ENCODE measurements at regions not wholly inside any gene's neighbourhood (a gene's known extent, or its start where the extent isn't known, plus 50 kb on each side); places are given as distances from the start of the nearest gene placed in this dataset.
A peak's percentile ranks its signal among the peaks of the same experiment; 100 is the strongest.

DNA sequence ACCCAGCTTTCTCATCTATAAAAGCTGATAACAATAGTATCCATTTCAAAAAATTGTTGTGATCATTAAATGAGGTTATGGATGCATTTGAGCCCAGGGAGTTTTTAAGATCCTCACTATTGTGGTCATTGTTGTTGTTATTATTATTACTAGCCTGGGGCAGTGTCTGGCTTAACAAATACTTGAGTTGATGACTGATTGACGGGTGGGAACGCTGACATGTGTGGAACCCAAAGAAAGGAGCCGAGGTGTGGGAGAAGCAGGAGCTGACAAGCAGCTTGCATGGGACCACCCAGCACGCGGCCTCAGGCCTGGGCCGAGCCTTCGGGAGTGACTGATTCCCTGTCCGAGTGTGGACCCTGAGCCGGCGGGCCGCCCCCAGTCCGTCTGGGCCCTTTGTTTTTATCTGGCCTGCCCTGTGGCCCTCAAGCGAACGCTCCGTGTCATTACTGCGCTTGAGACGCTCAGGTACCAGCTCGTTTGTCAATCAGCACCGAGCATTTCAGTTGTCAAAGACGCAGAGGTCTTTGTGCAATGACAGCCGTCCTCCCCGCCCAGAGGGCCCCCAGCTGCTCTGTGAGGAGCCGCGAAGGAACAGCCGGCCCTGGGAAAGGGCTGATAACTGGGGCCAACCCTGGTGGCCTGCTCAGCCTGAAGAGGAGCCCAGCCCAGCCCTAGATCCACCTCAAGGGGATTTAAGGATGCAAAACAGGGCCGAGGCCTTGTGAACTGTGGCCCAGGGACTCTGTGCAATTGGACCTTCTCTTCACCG is 132.9 kb upstream of the FOXF1 start:
- no peak for DNase-seq

DNA sequence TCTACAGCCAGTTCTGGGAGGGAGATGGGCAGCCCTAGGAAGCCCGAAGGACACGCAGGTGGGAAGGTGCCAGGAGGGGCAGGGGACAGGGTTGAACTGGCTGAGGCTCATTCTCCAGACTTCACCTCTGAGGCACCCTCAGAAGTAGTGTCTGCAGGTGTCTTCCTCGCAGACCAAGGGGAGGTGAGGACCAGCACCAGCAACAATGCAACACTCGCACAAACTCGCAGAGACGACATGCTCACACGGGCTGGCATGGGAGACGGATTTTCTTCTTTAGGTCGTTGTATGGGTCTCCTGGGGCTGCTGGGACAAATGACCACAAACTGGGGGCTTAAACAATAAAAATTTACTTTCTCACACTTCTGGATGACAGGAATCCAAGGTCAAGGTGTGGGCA is 132.2 kb upstream of the FOXF1 start:
- DNase-seq, result no peak

DNA sequence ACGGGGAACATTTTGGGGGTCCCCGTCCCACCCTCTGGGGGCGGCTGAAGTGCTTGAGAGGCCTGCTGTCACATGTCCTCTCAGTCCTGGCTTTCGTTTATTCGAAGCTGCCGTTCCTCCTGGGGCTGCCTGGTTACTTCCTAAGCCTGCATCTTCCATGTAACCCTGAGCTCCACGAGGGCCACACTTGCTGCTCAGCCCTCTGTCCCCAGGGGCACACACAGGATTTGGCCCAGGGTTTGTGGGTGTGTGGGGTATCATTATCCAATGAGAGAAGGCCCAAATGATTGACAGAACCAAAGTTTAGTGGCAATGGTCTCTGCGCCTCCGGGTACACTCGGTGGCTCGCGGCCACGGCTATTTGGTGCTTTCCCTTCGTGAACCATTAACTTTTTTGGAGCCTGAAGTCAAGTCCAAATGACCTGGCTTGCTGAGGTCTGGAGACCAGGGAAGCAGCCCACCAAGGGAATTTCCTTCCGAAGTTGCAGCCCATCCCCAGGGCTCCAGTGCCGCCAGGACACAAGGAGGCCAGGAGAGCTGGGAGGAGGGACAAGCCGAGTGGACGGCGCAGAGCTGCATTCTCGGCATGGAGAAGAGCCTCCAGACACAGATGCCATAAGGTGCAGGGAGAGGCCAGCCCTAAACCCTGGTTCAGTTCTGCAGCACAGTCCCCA is 131.4 kb upstream of the FOXF1 start:
- no peak for DNase-seq

- DNase-seq, result no peak
Measured at GRCh38 chr16:86379505-86379846, 130.9 kb upstream of the FOXF1 start.

DNA sequence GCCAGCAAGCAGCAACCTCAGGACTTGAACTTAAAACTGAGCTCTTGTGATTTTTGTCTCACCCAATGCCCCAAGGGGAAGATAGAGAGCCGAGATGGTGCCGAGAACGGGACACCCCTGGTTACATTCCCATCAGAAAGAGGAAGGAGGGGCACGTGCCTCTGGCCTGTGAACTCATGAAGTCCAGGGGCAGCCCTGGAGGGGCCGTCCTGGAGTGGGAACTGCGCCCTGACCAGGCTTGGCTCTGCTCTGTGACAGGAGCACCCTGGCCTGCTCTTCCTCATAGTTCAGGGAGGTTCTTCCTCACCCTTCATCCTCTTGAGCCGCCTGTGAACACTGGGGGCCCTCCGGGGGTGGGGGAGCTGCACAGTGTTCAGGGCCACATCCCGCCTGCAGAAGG is 130.3 kb upstream of the FOXF1 start:
- DNase-seq, result peak; percentile 16

- DNase-seq, result no peak
Measured at GRCh38 chr16:86381491-86381890, 128.8 kb upstream of the FOXF1 start.

- DNase-seq, result no peak
Measured at GRCh38 chr16:86382067-86382773, 128.1 kb upstream of the FOXF1 start.

DNA sequence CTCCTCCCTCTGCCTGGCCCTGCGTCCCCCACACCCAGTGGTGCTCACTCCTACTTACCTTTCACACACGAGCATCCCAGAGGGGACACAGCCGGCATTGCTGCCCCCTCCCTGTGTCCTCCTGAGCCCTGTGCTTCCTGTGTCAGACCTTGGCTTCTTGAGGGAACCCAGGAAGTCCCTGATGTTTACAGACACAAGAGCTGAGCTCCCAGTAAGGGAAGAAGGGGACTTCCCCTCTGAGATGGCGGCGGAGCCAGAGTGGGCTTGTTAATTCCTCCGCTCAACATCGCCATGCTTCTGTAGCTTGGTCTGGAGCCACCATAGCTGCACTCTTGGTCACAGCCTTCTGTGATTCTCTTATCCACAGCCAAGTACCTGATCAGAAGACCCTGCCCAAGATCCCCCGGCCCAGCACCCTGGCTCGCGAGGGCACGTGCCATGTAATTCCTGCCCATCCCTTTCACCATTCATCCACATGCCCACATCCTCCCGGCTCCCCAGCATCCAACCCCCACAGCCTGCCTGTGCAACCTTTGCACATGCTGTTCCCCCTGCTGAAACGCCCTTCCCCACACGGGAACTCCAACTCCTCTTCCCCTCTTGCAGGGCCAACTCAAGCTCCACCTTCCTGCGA is 127.4 kb upstream of the FOXF1 start:
- no peak for DNase-seq

DNA sequence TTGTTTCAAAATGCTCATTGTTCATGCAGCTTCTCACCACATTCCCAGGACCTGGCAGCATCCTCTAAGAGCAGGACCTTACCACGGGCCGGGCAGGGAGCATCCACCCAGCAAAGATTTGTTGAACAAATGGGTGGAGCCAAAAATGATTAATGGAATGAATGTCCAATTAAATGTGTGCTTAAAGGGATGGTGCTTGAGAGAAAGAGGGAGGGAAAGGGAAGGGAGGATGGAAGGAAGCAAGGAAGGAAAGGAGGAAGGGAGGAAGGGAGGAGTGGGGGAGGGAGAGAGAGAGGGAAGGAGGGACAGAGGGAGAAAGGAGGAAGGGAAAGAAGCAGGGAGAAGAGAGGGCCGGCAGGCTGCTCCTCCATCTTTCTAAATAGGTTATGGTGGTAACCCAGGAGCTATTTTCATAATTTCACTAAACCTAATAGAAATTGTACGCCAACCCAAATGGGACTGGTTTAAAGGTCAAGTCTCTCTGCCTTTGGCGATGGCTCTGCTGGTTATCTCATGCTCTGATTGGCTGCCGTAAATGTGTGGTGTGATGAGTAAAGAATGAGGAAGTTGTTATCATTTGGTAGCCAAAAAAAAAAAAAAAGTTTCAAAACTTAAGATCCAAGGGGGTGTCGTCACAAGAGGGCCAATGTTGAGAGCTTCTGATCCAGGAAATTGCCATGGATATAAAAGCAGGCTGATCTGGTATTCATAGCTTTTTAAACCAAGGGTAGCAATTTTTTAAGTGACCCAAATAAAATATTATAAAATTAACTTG is 126.7 kb upstream of the FOXF1 start:
- DNase-seq, result peak; percentile 28

- DNase-seq, result no peak
Measured at GRCh38 chr16:86384263-86384649, 126.1 kb upstream of the FOXF1 start.

DNA sequence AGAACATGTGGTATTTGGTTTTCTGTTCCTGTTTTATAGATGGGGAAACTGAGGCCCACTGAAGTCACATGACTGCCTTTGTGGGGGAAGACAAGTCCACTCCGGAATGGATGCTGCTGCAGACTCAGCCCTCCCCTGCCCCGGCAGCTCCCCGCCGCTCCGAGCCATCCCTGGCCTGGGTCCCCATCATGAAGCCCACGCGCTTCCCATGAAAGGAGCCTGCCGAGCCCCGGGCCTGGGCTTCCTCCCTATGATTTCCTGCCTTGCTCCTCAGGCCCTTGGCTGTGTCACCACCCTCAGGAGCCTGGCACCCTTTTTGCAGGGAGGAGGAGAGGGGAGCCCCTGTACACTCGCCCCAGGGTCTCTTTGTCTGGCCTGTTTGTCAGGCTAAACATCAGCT is 125.3 kb upstream of the FOXF1 start:
- no peak for DNase-seq

GRCh38 chr16:86387468-86388440 is 122.6 kb upstream of the FOXF1 start:
- DNase-seq, result peak; percentile 77

GRCh38 chr16:86388976-86389375 is 121.4 kb upstream of the FOXF1 start:
- no peak for DNase-seq

GRCh38 chr16:86389566-86390328 is 120.6 kb upstream of the FOXF1 start:
- DNase-seq, result no peak

DNA sequence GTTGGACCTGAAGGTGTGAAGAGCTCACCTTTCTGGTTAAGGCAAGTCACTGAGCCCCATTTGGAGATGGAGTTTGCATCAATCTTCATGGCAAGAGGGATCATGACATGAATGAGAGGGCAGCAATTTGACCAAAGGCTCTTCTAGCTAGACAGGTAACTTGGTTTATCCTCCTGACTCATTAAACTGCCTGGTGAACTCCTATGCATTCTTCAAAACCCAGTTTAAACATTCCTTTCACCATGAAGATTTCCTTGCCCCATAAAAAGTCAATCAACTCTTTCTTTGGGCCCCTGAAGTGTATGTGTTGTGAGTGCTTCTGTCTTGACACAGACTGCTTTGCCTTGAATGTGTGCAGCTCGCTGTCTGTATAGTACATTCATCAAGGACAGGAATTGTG is 120.0 kb upstream of the FOXF1 start:
- no peak for DNase-seq

- DNase-seq, result no peak
Measured at GRCh38 chr16:86391486-86391885, 118.8 kb upstream of the FOXF1 start.

DNA sequence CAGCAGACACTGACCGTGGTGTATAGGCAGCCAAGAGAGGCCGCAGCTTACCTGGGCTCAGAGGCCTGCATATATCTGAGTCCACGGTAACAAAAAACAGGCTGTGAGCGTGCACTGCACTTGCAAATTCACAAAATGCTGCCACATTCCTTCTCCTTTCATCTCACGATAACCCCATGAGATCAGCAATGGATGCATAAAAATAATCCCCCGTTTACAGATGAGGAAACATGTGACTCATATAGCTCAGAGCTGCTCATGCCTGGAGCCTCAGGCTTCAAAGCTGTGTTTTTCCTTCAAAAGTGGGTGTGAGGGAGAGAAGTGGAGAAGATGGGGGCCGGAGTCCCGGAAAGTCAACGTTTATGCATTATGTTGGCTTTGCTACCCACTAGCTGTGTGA is 118.3 kb upstream of the FOXF1 start:
- no peak for DNase-seq

GRCh38 chr16:86392436-86393152 is 117.7 kb upstream of the FOXF1 start:
- DNase-seq, result no peak

- no peak for DNase-seq
Measured at GRCh38 chr16:86393907-86394626, 116.3 kb upstream of the FOXF1 start.

All from suppressor macrophage treated with lipopolysaccharide for 4 hours (primary cell).